Liver (tissue), 7 donors: ENCODE measurements at regions not wholly inside any gene's neighbourhood (a gene's known extent, or its start where the extent isn't known, plus 50 kb on each side); places are given as distances from the start of the nearest gene placed in this dataset.

Experiments used
- DNase-seq: peaks from one replicate; pipeline ENCODE4 v3.0.0-alpha.2; 2017; ENCODE audit warnings: low spot score
- H3K27ac ChIP-seq, 2 donors: one replicate each; pipeline ENCODE4 v1.7.0; 2013; ENCODE audit warnings: inconsistent platforms in 2 of 2, low read length in 2 of 2, control low read depth in 1 of 2, low read depth in 1 of 2, mild to moderate bottlenecking in 1 of 2
- H3K27me3 ChIP-seq, 4 donors: one replicate each; pipeline versions ENCODE4 v1.6.1 to v1.7.0; 2013; ENCODE audit warnings: low read length in 3 of 4, inconsistent platforms in 1 of 4, mild to moderate bottlenecking in 1 of 4, moderate library complexity in 1 of 4; ENCODE audit not compliant: control insufficient read depth in 4 of 4, insufficient read depth in 4 of 4
- H3K36me3 ChIP-seq, 4 donors: one replicate each; pipeline versions ENCODE4 v1.6.1 to v1.7.0; 2013; ENCODE audit warnings: low read length in 3 of 4, mild to moderate bottlenecking in 3 of 4, low read depth in 1 of 4, moderate library complexity in 1 of 4; ENCODE audit not compliant: control insufficient read depth in 4 of 4, insufficient read depth in 3 of 4
- H3K4me1 ChIP-seq, 4 donors: one replicate each; pipeline versions ENCODE4 v1.6.1 to v1.7.0; 2013; ENCODE audit warnings: low read length in 3 of 4, mild to moderate bottlenecking in 3 of 4, moderate library complexity in 1 of 4; ENCODE audit not compliant: control insufficient read depth in 4 of 4, insufficient read depth in 4 of 4
- H3K4me3 ChIP-seq, 3 donors: one replicate each; pipeline versions ENCODE4 v1.6.1 to v1.7.0; 2013; ENCODE audit warnings: low read length in 3 of 3, control low read depth in 1 of 3, low read depth in 1 of 3, mild to moderate bottlenecking in 1 of 3
- H3K9ac ChIP-seq, 2 donors: one replicate each; pipeline ENCODE4 v1.7.0; 2013; ENCODE audit warnings: low read length in 2 of 2, mild to moderate bottlenecking in 2 of 2, moderate library complexity in 2 of 2, control low read depth in 1 of 2, low read depth in 1 of 2
- H3K9me3 ChIP-seq, 4 donors: one replicate each; pipeline versions ENCODE4 v1.6.1 to v1.7.0; 2013; ENCODE audit warnings: low read length in 3 of 4; ENCODE audit not compliant: control insufficient read depth in 4 of 4
- EGR1 ChIP-seq, 2 donors: IDR thresholded peaks; 2 replicates each; pipeline ENCODE4 v1.6.1; 2016 to 2018; ENCODE audit warnings: antibody characterized with exemption in 2 of 2, low read depth in 2 of 2
- FOXA1 ChIP-seq: IDR thresholded peaks from 2 replicates; pipeline ENCODE4 v1.6.1; 2016; ENCODE audit warnings: antibody characterized with exemption
- GABPA ChIP-seq, 2 donors: IDR thresholded peaks in 1 of 2; conservative IDR thresholded peaks in 1 of 2; 2 replicates each; pipeline ENCODE4 v1.6.1; 2016; ENCODE audit warnings: antibody characterized with exemption in 2 of 2, mild to moderate bottlenecking in 1 of 2, moderate library complexity in 1 of 2
- JUND ChIP-seq, 2 donors: IDR thresholded peaks; 2 replicates each; pipeline ENCODE4 v1.6.1; 2016; ENCODE audit warnings: antibody characterized with exemption in 2 of 2
- RAD21 ChIP-seq, 2 donors: IDR thresholded peaks; 2 replicates each; pipeline ENCODE4 v1.6.1; 2016; ENCODE audit warnings: antibody characterized with exemption in 2 of 2, mild to moderate bottlenecking in 2 of 2
- SP1 ChIP-seq: IDR thresholded peaks from 2 replicates; pipeline ENCODE4 v1.6.1; 2018; ENCODE audit warnings: antibody characterized with exemption, mild to moderate bottlenecking
- TAF1 ChIP-seq: conservative IDR thresholded peaks from 2 replicates; pipeline ENCODE4 v1.6.1; 2016; ENCODE audit warnings: antibody characterized with exemption, mild to moderate bottlenecking
- YY1 ChIP-seq: IDR thresholded peaks from 2 replicates; pipeline ENCODE4 v1.6.1; 2016; ENCODE audit warnings: antibody characterized with exemption, mild to moderate bottlenecking
- WGBS: extraction: QIAGEN DNeasy Blood & Tissue Kit; methylation state at CpG from one replicate; pipeline ENCODE4 v1.1.7; 2013; 5-methylcytosine and 5-hydroxymethylcytosine counted together
- TF ChIP-seq, protein P1 (sequence below): IDR thresholded peaks from 2 replicates; pipeline ENCODE4 v1.6.1; 2016; ENCODE audit warnings: antibody characterized with exemption, mild to moderate bottlenecking
- TF ChIP-seq, protein P2 (sequence below): IDR thresholded peaks from 2 replicates; pipeline ENCODE4 v1.6.1; 2016; ENCODE audit warnings: antibody characterized with exemption
- TF ChIP-seq, protein P3 (sequence below): IDR thresholded peaks from 2 replicates; pipeline ENCODE4 v1.6.1; 2016; ENCODE audit warnings: antibody characterized with exemption
- TF ChIP-seq, protein P4 (sequence below): IDR thresholded peaks from 2 replicates; pipeline ENCODE4 v1.6.1; 2016; ENCODE audit warnings: antibody characterized with exemption
- donor health status: healthy.
- donor health status: healthy.
- donor health status: healthy.
- donor health status: healthy.

DNA sequence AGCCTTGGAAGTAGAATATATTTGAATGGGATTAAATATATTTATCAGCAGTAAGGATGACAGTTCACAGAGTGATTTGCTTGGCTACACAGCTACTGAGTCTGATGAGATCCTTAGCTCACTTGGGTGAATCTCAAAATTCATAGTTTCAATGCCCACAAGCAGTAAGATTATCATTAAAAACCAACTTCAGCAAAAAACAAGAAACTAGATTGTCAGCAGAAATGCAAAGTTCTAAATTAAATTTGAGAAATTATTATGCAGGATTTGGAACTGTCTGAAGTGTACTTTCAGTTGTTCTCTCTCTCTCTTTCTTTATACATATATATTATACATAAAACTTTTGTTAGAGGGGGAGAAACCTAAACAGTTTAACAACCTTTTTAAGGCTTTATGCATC lies 288.8 kb upstream of the SASH1 start:
- no peak for TF ChIP-seq YY1
- TF ChIP-seq, protein P1, sequence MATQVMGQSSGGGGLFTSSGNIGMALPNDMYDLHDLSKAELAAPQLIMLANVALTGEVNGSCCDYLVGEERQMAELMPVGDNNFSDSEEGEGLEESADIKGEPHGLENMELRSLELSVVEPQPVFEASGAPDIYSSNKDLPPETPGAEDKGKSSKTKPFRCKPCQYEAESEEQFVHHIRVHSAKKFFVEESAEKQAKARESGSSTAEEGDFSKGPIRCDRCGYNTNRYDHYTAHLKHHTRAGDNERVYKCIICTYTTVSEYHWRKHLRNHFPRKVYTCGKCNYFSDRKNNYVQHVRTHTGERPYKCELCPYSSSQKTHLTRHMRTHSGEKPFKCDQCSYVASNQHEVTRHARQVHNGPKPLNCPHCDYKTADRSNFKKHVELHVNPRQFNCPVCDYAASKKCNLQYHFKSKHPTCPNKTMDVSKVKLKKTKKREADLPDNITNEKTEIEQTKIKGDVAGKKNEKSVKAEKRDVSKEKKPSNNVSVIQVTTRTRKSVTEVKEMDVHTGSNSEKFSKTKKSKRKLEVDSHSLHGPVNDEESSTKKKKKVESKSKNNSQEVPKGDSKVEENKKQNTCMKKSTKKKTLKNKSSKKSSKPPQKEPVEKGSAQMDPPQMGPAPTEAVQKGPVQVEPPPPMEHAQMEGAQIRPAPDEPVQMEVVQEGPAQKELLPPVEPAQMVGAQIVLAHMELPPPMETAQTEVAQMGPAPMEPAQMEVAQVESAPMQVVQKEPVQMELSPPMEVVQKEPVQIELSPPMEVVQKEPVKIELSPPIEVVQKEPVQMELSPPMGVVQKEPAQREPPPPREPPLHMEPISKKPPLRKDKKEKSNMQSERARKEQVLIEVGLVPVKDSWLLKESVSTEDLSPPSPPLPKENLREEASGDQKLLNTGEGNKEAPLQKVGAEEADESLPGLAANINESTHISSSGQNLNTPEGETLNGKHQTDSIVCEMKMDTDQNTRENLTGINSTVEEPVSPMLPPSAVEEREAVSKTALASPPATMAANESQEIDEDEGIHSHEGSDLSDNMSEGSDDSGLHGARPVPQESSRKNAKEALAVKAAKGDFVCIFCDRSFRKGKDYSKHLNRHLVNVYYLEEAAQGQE: no peak
- no peak for TF ChIP-seq RAD21 (IDR thresholded peaks at IDR 0.05)
- TF ChIP-seq, protein P2, sequence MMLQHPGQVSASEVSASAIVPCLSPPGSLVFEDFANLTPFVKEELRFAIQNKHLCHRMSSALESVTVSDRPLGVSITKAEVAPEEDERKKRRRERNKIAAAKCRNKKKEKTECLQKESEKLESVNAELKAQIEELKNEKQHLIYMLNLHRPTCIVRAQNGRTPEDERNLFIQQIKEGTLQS: no peak
- TF ChIP-seq EGR1 (IDR thresholded peaks at IDR 0.05; ENCODE audit: low read depth in 2 of 2): no peak
- no peak for TF ChIP-seq GABPA (IDR thresholded peaks at IDR 0.05 in 1 of 2, conservative IDR thresholded peaks at IDR 0.05 in 1 of 2)
- TF ChIP-seq, protein P3, sequence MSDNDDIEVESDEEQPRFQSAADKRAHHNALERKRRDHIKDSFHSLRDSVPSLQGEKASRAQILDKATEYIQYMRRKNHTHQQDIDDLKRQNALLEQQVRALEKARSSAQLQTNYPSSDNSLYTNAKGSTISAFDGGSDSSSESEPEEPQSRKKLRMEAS: no peak
- Histone ChIP-seq H3K9ac (no peak overlapping the region), H3K4me3 (no peak overlapping the region), H3K27me3 (no peaks in the 10 kb centered on the region), H3K4me1 (no peaks in the 10 kb centered on the region), H3K36me3 (no peaks in the 10 kb centered on the region), H3K9me3 (peaks cover 0 to 2% (median 0%) of the 10 kb centered on the region in 4 donors), H3K27ac (no peak overlapping the region)
- DNase-seq: no peak

DNA sequence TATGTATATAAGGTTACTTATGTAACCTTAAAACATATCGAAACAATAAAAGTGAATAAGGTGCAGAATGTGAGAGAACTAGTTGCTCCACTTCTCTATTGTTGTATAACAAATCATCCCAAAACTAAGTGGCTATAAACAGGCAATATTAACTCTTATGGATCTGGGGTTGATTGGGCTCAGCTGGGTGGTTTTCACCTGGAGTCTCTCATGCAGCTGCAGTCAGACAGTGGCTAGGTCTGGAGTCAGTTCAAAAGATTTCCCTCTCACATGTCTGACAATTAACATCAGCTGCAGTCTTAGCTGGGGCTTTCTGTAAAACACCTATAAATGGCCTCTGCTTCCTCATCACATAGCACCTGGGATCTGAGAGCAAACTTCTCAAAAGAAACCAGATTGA lies 288.4 kb upstream of the SASH1 start:
- Histone ChIP-seq H3K4me3 (no peak overlapping the region), H3K4me1 (no peaks in the 10 kb centered on the region), H3K36me3 (no peaks in the 10 kb centered on the region), H3K9ac (no peak overlapping the region), H3K27ac (no peak overlapping the region), H3K27me3 (no peaks in the 10 kb centered on the region), H3K9me3 (peaks cover 0 to 4% (median 0%) of the 10 kb centered on the region in 4 donors)
- DNase-seq: no peak
- TF ChIP-seq TAF1: no peak
- WGBS: 86% methylated on average over 1 of the region's 1 CpG

DNA sequence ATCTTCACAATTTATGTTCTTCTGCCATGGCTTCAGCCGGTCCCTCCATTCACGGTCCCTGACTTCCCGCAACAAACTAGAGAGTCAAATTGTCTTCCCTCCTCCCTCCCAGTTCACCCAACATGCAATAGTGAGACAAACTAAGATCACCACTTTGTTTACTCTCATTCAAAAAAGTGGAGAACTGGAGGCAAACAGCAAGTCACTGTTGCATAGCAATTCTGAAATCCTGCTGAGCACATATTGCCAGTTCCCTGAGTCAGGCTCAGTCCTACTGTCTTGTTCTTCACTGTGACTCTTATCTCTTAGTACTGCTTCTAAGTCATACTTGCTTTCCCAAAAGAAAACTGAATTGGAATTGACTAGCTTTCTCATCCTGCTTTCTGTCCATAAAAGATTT lies 287.2 kb upstream of the SASH1 start:
- H3K4me3 ChIP-seq: no peak overlapping the region
- H3K27me3 ChIP-seq: no peaks in the 10 kb centered on the region
- TF ChIP-seq JUND (IDR thresholded peaks at IDR 0.05) (no peak), FOXA1 (no peak), YY1 (no peak), SP1 (no peak)
- TF ChIP-seq, protein P4, sequence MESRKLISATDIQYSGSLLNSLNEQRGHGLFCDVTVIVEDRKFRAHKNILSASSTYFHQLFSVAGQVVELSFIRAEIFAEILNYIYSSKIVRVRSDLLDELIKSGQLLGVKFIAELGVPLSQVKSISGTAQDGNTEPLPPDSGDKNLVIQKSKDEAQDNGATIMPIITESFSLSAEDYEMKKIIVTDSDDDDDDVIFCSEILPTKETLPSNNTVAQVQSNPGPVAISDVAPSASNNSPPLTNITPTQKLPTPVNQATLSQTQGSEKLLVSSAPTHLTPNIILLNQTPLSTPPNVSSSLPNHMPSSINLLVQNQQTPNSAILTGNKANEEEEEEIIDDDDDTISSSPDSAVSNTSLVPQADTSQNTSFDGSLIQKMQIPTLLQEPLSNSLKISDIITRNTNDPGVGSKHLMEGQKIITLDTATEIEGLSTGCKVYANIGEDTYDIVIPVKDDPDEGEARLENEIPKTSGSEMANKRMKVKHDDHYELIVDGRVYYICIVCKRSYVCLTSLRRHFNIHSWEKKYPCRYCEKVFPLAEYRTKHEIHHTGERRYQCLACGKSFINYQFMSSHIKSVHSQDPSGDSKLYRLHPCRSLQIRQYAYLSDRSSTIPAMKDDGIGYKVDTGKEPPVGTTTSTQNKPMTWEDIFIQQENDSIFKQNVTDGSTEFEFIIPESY: no peak
- no peaks in the 10 kb centered on the region for H3K36me3 ChIP-seq
- peaks cover 4 to 10% (median 10%) of the 10 kb centered on the region in 4 donors for H3K9me3 ChIP-seq
- 77% methylated on average over 3 of the region's 3 CpGs for WGBS
- no peak overlapping the region for H3K27ac ChIP-seq
- no peak for DNase-seq
- H3K4me1 ChIP-seq: no peaks in the 10 kb centered on the region
- no peak overlapping the region for H3K9ac ChIP-seq
